Heart right ventricle (tissue), 16 donors: ENCODE measurements at regions not wholly inside any gene's neighbourhood (a gene's known extent, or its start where the extent isn't known, plus 50 kb on each side); places are given as distances from the start of the nearest gene placed in this dataset.

Experiments used
- ATAC-seq, 8 donors: fragments of 200-7000 bp; cut with Tn5 transposase; one replicate each; pipeline ENCODE4 v1.9.1; 2020; ENCODE audit warnings: mild to moderate bottlenecking in 8 of 8, moderate library complexity in 8 of 8, moderate number of reproducible peaks in 1 of 8
- DNase-seq, 2 donors: peaks; one replicate each; pipeline ENCODE4 v3.0.0-alpha.2; 2020
- H3K27ac ChIP-seq, 10 donors: fragments of 200-600 bp; sonication (generic) in 2 of 10; one replicate each; pipeline versions ENCODE4 v1.5.0 to v1.8.0; 2020 to 2022; ENCODE audit warnings: mild to moderate bottlenecking in 3 of 10
- H3K27me3 ChIP-seq, 7 donors: fragments of 200-600 bp; one replicate each; pipeline ENCODE4 v1.8.0; 2021 to 2022; ENCODE audit warnings: mild to moderate bottlenecking in 2 of 7
- H3K36me3 ChIP-seq, 9 donors: fragments of 200-600 bp; sonication (generic) in 1 of 9; one replicate each; pipeline versions ENCODE4 v1.5.0 to v1.8.0; 2020 to 2022; ENCODE audit warnings: mild to moderate bottlenecking in 2 of 9
- H3K4me1 ChIP-seq, 9 donors: fragments of 200-600 bp; sonication (generic) in 1 of 9; one replicate each; pipeline versions ENCODE4 v1.5.0 to v1.8.0; 2020 to 2022; ENCODE audit warnings: mild to moderate bottlenecking in 4 of 9
- H3K4me3 ChIP-seq, 10 donors: fragments of 200-600 bp; sonication (generic) in 2 of 10; one replicate each; pipeline versions ENCODE4 v1.5.0 to v1.8.0; 2020 to 2022; ENCODE audit warnings: mild to moderate bottlenecking in 7 of 10, moderate library complexity in 2 of 10
- H3K9me3 ChIP-seq, 11 donors: fragments of 200-600 bp in 10 of 11; sonication (generic) in 2 of 11; one replicate each; pipeline versions ENCODE4 v1.5.0 to v1.8.0; 2013 to 2022; ENCODE audit warnings: mild to moderate bottlenecking in 2 of 11, control low read depth in 1 of 11, moderate library complexity in 1 of 11
- CTCF ChIP-seq, 9 donors: fragments of 200-600 bp; sonication (generic) in 2 of 9; IDR thresholded peaks; one replicate each; pipeline versions ENCODE4 v1.5.0 to v1.8.0; 2021 to 2022; ENCODE audit warnings: antibody characterized with exemption in 9 of 9, mild to moderate bottlenecking in 5 of 9, moderate library complexity in 1 of 9
- WGBS, 2 donors: extraction: QIAGEN DNeasy Blood & Tissue Kit; methylation state at CpG; one replicate each; pipeline ENCODE4 v1.1.7; 2013; ENCODE audit warnings: inconsistent platforms in 1 of 2; 5-methylcytosine and 5-hydroxymethylcytosine counted together
- intact Hi-C, 10 donors: fragments of 100-400 bp; cut with DNase I; formaldehyde crosslinking; loops; one replicate each; pipeline versions ENCODE4 v1.11.1 to v1.14.2; 2022
- donor health status: Arrhythmogenic right ventricular cardiomyopathy.
- donor health status: ischemic (EF 13 %, LVEDD 7.1; RV severe dilation, severe dysfunction).
- donor health status: healthy with polysubstance abuse.
- donor health status: DM: no; HTN: yes; CAD: no.
- donor health status: DM: no; HTN: no; CAD: no.
- donor health status: ischemic (EF 25% LVEDD 6.9; RV normal size, moderate dysfunction).
- donor health status: ischemic (EF 25% LVEDD 5.7; RV mildly dilated, moderate dysfunction).
- donor health status: healthy.
- donor health status: DM: yes; HTN: yes; CAD: no.
- donor health status: Ischemic cardiomyopathy.
- donor health status: ischemic (EF 35%, LVEDD 5.7; RV mildly dilated, moderate dysfunction).
- donor health status: nonischemic (EF 11% LVEDD 7.7; RV severe dilation, severe dysfunction).
- donor health status: DM: yes; HTN: yes; CAD: no.
- donor health status: PGD.
- donor health status: ischemic (EF 29% LVEDD 5.4; RV normal size, mild dysfunction).
- donor health status: nonischemic (EF 23%, LVEDD 6.1; RV moderate dilation, normal function).

GRCh38 chr9:16265688-16266087 lies 604.8 kb downstream of the BNC2 start:
- intact Hi-C loops = no loop called here
- Histone ChIP-seq H3K9me3 (no peaks in the 10 kb centered on the region), H3K27me3 (peaks cover 0 to 21% (median 13%) of the 10 kb centered on the region in 7 donors), H3K36me3 (no peaks in the 10 kb centered on the region), H3K4me1 (peaks cover 0 to 6% (median 0%) of the 10 kb centered on the region in 9 donors), H3K4me3 (no peak overlapping the region), H3K27ac (no peak overlapping the region)
- no peak for TF ChIP-seq CTCF (IDR thresholded peaks at IDR 0.05)
- ATAC-seq (no peak), DNase-seq (no peak)
- 92 to 95% methylated on average over 5 of the region's 5 CpGs for WGBS, 2 donors

GRCh38 chr9:16266648-16267276 lies 603.7 kb downstream of the BNC2 start:
- DNase-seq = no peak
- WGBS, 2 donors = 87 to 89% methylated on average over 9 of the region's 9 CpGs
- H3K27ac ChIP-seq = peak overlapping the region in 1 of 10 donors; percentile 69
- intact Hi-C loops = no loop called here
- H3K4me1 ChIP-seq = peaks cover 0 to 6% (median 0%) of the 10 kb centered on the region in 9 donors
- H3K27me3 ChIP-seq = peaks cover 0 to 18% (median 10%) of the 10 kb centered on the region in 7 donors
- no peaks in the 10 kb centered on the region for H3K36me3 ChIP-seq
- TF ChIP-seq CTCF (IDR thresholded peaks at IDR 0.05) = peak in 8 of 9 donors; percentile 33 to 56 (median 38)
- peak overlapping the region in 5 of 10 donors; percentile 23 to 43 (median 40) for H3K4me3 ChIP-seq
- ATAC-seq = no peak
- no peaks in the 10 kb centered on the region for H3K9me3 ChIP-seq

- no peak for TF ChIP-seq CTCF (IDR thresholded peaks at IDR 0.05)
- H3K36me3 ChIP-seq = no peaks in the 10 kb centered on the region
- DNase-seq (no peak), ATAC-seq (peak in 5 of 8 donors; percentile 9 to 29 (median 21))
- H3K27ac ChIP-seq = peak overlapping the region in 3 of 10 donors; percentile 5 to 69 (median 10)
- H3K4me1 ChIP-seq = peaks cover 0 to 6% (median 0%) of the 10 kb centered on the region in 9 donors
- 60 to 71% methylated on average over 10 of the region's 10 CpGs for WGBS, 2 donors
- peak overlapping the region in 8 of 10 donors; percentile 6 to 43 (median 30) for H3K4me3 ChIP-seq
- H3K27me3 ChIP-seq = peaks cover 0 to 18% (median 7%) of the 10 kb centered on the region in 7 donors
- intact Hi-C loops = no loop called here
- no peaks in the 10 kb centered on the region for H3K9me3 ChIP-seq
Measured at GRCh38 chr9:16267281-16268066, 603.0 kb downstream of the BNC2 start.

- TF ChIP-seq CTCF (IDR thresholded peaks at IDR 0.05) = no peak
- intact Hi-C loops = no loop called here
- H3K27ac ChIP-seq = peak overlapping the region in 2 of 10 donors; percentile 5 to 69
- no peaks in the 10 kb centered on the region for H3K9me3 ChIP-seq
- peak overlapping the region in 2 of 10 donors; percentile 40 to 41 for H3K4me3 ChIP-seq
- peaks cover 0 to 18% (median 5%) of the 10 kb centered on the region in 7 donors for H3K27me3 ChIP-seq
- DNase-seq = no peak
- peak in 4 of 8 donors; percentile 28 to 58 (median 38) for ATAC-seq
- peaks cover 0 to 6% (median 0%) of the 10 kb centered on the region in 9 donors for H3K4me1 ChIP-seq
- H3K36me3 ChIP-seq = no peaks in the 10 kb centered on the region
- WGBS, 2 donors = 87 to 89% methylated on average over 15 of the region's 15 CpGs
Measured at GRCh38 chr9:16268067-16268881, 602.2 kb downstream of the BNC2 start.
